Activated CD8-positive, alpha-beta memory T cell treated with anti-CD3 and anti-CD28 coated beads, Interleukin-2, amount 10 ng/mL, durations not matched to agents 7 days and 5 days (primary cell): ENCODE measurements at regions not wholly inside any gene's neighbourhood (a gene's known extent, or its start where the extent isn't known, plus 50 kb on each side); places are given as distances from the start of the nearest gene placed in this dataset.
"Not testable (repeated sequence)": the region's sequence is repeated elsewhere in the genome, so short reads cannot be mapped to it uniquely, and the experiment has no call there.

Experiments used
- ATAC-seq: fragments of 150-1000 bp; cut with Tn5 transposase; one replicate; pipeline ENCODE4 v1.10.0; 2021; ENCODE audit warnings: moderate library complexity
- CTCF ChIA-PET: fragments of 350-600 bp; sonication (Branson Sonifier 250); formaldehyde crosslinking; loops from one replicate; lab custom pipeline; 2021; ENCODE audit warnings: antibody characterized with exemption; lab: Charles Lee
- DNase-seq: peaks from one replicate; pipeline ENCODE4 v3.0.0-alpha.2; 2020
- H3K27ac Mint-ChIP-seq: one replicate; pipeline ENCODE4 v1.8.0; 2021; ENCODE audit warnings: mild to moderate bottlenecking, mixed read lengths
- H3K27me3 Mint-ChIP-seq: one replicate; pipeline ENCODE4 v1.8.0; 2021; ENCODE audit warnings: mixed read lengths
- H3K36me3 Mint-ChIP-seq: one replicate; pipeline ENCODE4 v1.8.0; 2021; ENCODE audit warnings: mild to moderate bottlenecking, mixed read lengths
- H3K4me1 Mint-ChIP-seq: one replicate; pipeline ENCODE4 v1.8.0; 2021; ENCODE audit warnings: mixed read lengths
- H3K4me3 Mint-ChIP-seq: one replicate; pipeline ENCODE4 v1.8.0; 2021; ENCODE audit warnings: mild to moderate bottlenecking, moderate library complexity, mixed read lengths
- H3K9me3 Mint-ChIP-seq: one replicate; pipeline ENCODE4 v1.8.0; 2022; ENCODE audit warnings: low read depth, mixed read lengths

DNA sequence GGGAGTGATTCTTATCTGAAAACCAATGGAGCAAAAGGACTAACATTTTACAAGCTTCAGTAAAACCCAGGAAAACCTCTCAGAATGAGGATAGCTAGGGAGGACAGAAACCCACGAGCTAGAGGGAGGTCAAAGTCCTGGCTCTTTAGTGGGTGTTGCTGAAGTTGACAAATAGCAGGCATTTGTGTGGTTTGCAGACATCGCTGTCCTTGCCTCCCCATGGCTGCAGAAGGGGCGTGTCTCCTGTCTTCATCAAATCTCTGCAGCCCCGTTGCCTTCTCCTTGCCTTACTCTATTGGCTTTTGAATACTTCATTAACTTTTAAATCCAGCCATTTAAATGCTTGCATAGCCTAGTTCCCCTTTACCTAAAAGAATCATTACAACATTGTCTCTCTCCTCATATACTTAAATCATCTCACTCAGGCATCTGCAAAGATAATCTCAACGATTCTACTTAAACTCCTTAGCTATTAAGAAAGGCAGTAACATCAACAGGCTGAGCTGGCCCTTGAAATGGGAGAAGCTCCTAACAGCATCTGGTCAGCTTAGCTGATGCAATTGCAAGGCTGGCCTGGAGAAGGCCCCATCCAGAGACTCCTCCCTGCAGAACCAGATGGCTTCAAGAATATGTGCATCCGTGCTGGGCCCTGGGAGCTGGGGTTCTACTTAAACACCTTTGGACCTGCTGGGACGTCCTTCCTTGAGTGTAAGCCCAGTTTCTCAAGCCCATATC lies 152.8 kb upstream of the TAS2R1 start:
- H3K9me3 Mint-ChIP-seq: peaks cover 4% of the 10 kb centered on the region
- no peak overlapping the region for H3K27ac Mint-ChIP-seq
- no peak overlapping the region for H3K4me3 Mint-ChIP-seq
- H3K4me1 Mint-ChIP-seq: no peaks in the 10 kb centered on the region
- ATAC-seq (no peak), DNase-seq (no peak)
- H3K27me3 Mint-ChIP-seq: no peaks in the 10 kb centered on the region
- no peaks in the 10 kb centered on the region for H3K36me3 Mint-ChIP-seq
- CTCF ChIA-PET: no interaction called here

- DNase-seq (no peak), ATAC-seq (no peak)
- Mint-ChIP-seq H3K27me3 (no peaks in the 10 kb centered on the region), H3K27ac (no peak overlapping the region), H3K9me3 (peaks cover 4% of the 10 kb centered on the region), H3K4me3 (no peak overlapping the region), H3K36me3 (no peaks in the 10 kb centered on the region), H3K4me1 (no peaks in the 10 kb centered on the region)
- CTCF ChIA-PET: no interaction called here
These were observed 151.7 kb upstream of the TAS2R1 start for GRCh38 chr5:9781890-9782289.

- CTCF ChIA-PET: no interaction called here
- ATAC-seq: no peak
- no peak for DNase-seq
- Mint-ChIP-seq H3K4me3 (no peak overlapping the region), H3K36me3 (no peaks in the 10 kb centered on the region), H3K27me3 (no peaks in the 10 kb centered on the region), H3K4me1 (no peaks in the 10 kb centered on the region), H3K9me3 (peaks cover 4% of the 10 kb centered on the region), H3K27ac (no peak overlapping the region)
These were observed 151.1 kb upstream of the TAS2R1 start for GRCh38 chr5:9781275-9781674.

GRCh38 chr5:9780501-9780900 lies 150.3 kb upstream of the TAS2R1 start:
- CTCF ChIA-PET: no interaction called here
- H3K4me1 Mint-ChIP-seq: no peaks in the 10 kb centered on the region
- ATAC-seq (no peak), DNase-seq (no peak)
- H3K36me3 Mint-ChIP-seq: no peaks in the 10 kb centered on the region
- H3K9me3 Mint-ChIP-seq: peaks cover 4% of the 10 kb centered on the region
- no peaks in the 10 kb centered on the region for H3K27me3 Mint-ChIP-seq
- H3K4me3 Mint-ChIP-seq: no peak overlapping the region
- no peak overlapping the region for H3K27ac Mint-ChIP-seq

DNA sequence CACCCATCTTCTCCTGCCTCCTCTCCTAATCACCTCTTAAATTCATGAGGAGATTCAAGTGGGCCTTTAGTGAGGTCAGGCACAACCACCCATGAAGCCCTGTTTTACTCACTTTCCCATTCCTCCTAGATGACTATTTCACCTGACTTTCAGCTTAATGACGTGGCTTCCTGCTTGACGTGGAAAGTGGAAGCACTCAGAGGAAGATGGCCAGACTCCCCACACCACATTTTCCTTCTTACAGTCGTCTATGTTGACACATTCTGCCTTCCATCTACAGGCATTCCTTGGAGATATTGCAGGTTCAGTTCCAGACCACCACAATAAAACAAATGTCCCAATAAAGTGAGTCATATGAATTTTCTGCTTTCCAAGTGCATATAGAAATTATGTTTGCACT lies 146.4 kb upstream of the TAS2R1 start:
- peaks cover 4% of the 10 kb centered on the region for H3K9me3 Mint-ChIP-seq
- no peak overlapping the region for H3K27ac Mint-ChIP-seq
- no peak for ATAC-seq
- no peaks in the 10 kb centered on the region for H3K4me1 Mint-ChIP-seq
- CTCF ChIA-PET: no interaction called here
- H3K27me3 Mint-ChIP-seq: no peaks in the 10 kb centered on the region
- H3K4me3 Mint-ChIP-seq: no peak overlapping the region
- no peaks in the 10 kb centered on the region for H3K36me3 Mint-ChIP-seq
- no peak for DNase-seq

- H3K9me3 Mint-ChIP-seq: no peaks in the 10 kb centered on the region
- H3K4me3 Mint-ChIP-seq: no peak overlapping the region
- H3K4me1 Mint-ChIP-seq: no peaks in the 10 kb centered on the region
- H3K36me3 Mint-ChIP-seq: no peaks in the 10 kb centered on the region
- H3K27me3 Mint-ChIP-seq: no peaks in the 10 kb centered on the region
- no peak overlapping the region for H3K27ac Mint-ChIP-seq
- CTCF ChIA-PET: no interaction called here
- DNase-seq: no peak
- no peak for ATAC-seq
These were observed 145.2 kb upstream of the TAS2R1 start for GRCh38 chr5:9775339-9775738.

DNA sequence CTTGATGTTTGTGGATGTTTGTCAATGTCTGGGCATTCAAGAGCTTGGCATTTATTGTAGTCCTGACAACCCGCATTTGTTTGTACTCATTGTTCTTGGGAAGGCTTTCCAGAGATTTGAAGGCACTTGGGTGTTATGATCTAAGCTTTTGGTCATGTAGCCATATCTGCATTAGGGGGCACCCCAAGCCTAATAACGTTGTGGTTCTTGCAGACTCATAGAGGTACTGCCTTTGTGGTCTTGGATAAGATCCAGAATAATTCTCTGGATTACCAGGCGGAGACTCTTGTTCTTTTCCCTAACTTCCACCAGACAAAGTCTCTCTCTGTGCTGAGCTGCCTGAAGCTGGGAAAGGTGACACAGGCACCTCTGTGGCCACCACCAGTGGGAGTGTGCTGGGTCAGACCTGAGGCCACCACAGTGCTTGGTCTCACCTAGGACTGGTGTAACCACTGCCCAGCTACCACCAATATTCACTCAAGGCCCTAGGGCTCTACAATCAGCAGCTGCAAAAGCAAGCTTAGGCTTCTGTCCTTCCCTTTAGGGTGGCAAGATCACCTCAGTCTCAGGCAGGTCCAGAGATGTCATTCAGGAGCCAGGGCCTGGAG lies 144.4 kb upstream of the TAS2R1 start:
- H3K36me3 Mint-ChIP-seq: no peaks in the 10 kb centered on the region
- no peaks in the 10 kb centered on the region for H3K4me1 Mint-ChIP-seq
- no peak overlapping the region for H3K27ac Mint-ChIP-seq
- no peak overlapping the region for H3K4me3 Mint-ChIP-seq
- no peaks in the 10 kb centered on the region for H3K9me3 Mint-ChIP-seq
- ATAC-seq (no peak), DNase-seq (no peak)
- CTCF ChIA-PET: no interaction called here
- H3K27me3 Mint-ChIP-seq: no peaks in the 10 kb centered on the region

GRCh38 chr5:9771079-9771478 lies 140.9 kb upstream of the TAS2R1 start:
- H3K27ac Mint-ChIP-seq: no peak overlapping the region
- no peak overlapping the region for H3K4me3 Mint-ChIP-seq
- no peak for DNase-seq
- no peaks in the 10 kb centered on the region for H3K36me3 Mint-ChIP-seq
- no peaks in the 10 kb centered on the region for H3K9me3 Mint-ChIP-seq
- no peak for ATAC-seq
- no peaks in the 10 kb centered on the region for H3K27me3 Mint-ChIP-seq
- CTCF ChIA-PET: no interaction called here
- no peaks in the 10 kb centered on the region for H3K4me1 Mint-ChIP-seq

DNA sequence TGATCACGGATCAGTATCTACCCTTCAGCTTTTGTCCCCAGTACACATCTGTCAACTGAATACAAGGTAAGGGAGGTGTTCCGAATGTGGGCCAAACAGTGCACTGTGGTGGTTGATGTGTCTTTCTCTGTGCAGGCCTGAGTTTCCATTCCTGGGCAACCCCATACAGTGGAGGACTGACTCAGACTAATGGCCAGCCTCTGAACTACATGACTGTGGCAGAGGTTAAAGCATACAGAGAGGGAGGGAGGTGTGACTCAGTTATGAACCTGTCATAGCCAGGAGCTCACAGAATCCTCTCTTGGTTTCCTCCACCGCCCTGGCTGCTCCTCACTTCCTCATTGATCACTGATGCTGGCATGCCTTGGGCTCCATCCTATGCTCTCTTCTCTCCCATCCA lies 136.4 kb upstream of the TAS2R1 start:
- CTCF ChIA-PET: no interaction called here
- ATAC-seq: no peak

DNA sequence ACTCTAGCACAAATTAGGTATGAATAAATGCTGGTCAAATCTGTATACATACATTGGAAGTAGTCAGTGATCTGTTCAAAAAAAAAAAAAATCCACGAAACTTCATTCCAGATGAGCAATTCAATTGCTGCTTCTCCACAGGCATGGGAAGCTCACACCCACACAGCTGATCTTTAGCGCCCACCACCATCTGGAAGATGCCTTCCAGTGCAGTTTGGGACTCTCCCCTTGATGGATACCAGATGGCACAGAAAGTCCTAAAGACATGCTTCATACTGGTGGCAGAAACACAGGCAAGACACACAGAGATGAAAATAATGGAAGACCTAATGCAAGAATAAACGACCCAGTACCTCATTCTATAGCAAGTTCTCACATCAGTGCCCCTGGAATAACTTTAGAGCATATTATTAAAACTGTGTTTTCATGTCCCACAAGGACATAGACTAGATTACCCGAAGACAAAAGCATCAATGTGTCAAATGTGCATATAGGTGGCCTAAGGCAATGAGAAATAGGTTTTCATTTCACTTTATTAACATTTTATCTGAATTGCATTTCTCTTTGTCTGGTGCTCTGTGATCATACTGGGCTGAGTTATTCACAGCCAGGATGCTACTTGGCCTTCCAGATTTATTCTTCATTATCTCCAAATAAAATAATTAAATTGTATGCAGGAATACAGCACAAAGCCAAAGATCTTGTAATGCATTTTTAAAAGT lies 135.4 kb upstream of the TAS2R1 start:
- H3K4me1 Mint-ChIP-seq: no peaks in the 10 kb centered on the region
- DNase-seq: no peak
- CTCF ChIA-PET: no interaction called here
- ATAC-seq: no peak
- peaks cover 2% of the 10 kb centered on the region for H3K9me3 Mint-ChIP-seq
- no peak overlapping the region for H3K27ac Mint-ChIP-seq
- H3K36me3 Mint-ChIP-seq: no peaks in the 10 kb centered on the region
- H3K4me3 Mint-ChIP-seq: no peak overlapping the region
- no peaks in the 10 kb centered on the region for H3K27me3 Mint-ChIP-seq

More for the DNA sequence above, 136.4 kb upstream of the TAS2R1 start:
- no peak for DNase-seq
- no peak overlapping the region for H3K27ac Mint-ChIP-seq
- no peak overlapping the region for H3K4me3 Mint-ChIP-seq
- no peaks in the 10 kb centered on the region for H3K4me1 Mint-ChIP-seq
- peaks cover 2% of the 10 kb centered on the region for H3K9me3 Mint-ChIP-seq
- H3K36me3 Mint-ChIP-seq: no peaks in the 10 kb centered on the region
- H3K27me3 Mint-ChIP-seq: no peaks in the 10 kb centered on the region

- H3K36me3 Mint-ChIP-seq: no peaks in the 10 kb centered on the region
- H3K4me1 Mint-ChIP-seq: no peaks in the 10 kb centered on the region
- H3K4me3 Mint-ChIP-seq: no peak overlapping the region
- H3K9me3 Mint-ChIP-seq: peaks cover 2% of the 10 kb centered on the region
- CTCF ChIA-PET: no interaction called here
- no peak overlapping the region for H3K27ac Mint-ChIP-seq
- ATAC-seq (no peak), DNase-seq (no peak)
- no peaks in the 10 kb centered on the region for H3K27me3 Mint-ChIP-seq
These were observed 131.6 kb upstream of the TAS2R1 start for GRCh38 chr5:9761706-9762105.

GRCh38 chr5:9752670-9753069 lies 122.5 kb upstream of the TAS2R1 start:
- H3K4me1 Mint-ChIP-seq, H3K27ac Mint-ChIP-seq, H3K4me3 Mint-ChIP-seq, ATAC-seq, DNase-seq, CTCF ChIA-PET, H3K27me3 Mint-ChIP-seq, H3K9me3 Mint-ChIP-seq, H3K36me3 Mint-ChIP-seq: not testable (repeated sequence)

DNA sequence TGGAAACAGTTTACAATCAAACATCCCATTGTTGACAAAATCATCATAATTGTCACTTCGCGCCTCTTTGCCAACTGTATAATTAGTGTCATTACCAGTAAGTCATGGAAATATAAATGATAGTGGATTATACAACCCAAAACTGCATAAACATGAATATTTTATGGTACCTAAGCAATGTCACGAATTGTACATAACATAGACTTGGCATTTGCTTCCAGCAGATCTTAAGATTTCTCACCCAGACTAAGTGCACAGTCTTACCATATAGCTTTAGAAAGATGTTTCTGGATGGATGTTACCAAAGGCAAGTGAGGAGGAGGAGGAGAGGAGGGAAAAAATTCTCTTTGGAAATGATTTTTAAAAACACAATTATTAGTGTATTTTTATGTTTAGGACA lies 113.4 kb upstream of the TAS2R1 start:
- Mint-ChIP-seq H3K9me3 (peaks cover 7% of the 10 kb centered on the region), H3K27me3 (no peaks in the 10 kb centered on the region), H3K4me1 (no peaks in the 10 kb centered on the region), H3K36me3 (no peaks in the 10 kb centered on the region), H3K4me3 (no peak overlapping the region), H3K27ac (no peak overlapping the region)
- CTCF ChIA-PET: no interaction called here
- no peak for DNase-seq
- ATAC-seq: no peak

GRCh38 chr5:9742848-9743247 lies 112.7 kb upstream of the TAS2R1 start:
- ATAC-seq: no peak
- no peaks in the 10 kb centered on the region for H3K36me3 Mint-ChIP-seq
- H3K4me3 Mint-ChIP-seq: no peak overlapping the region
- CTCF ChIA-PET: no interaction called here
- no peak overlapping the region for H3K27ac Mint-ChIP-seq
- peaks cover 7% of the 10 kb centered on the region for H3K9me3 Mint-ChIP-seq
- no peak for DNase-seq
- no peaks in the 10 kb centered on the region for H3K27me3 Mint-ChIP-seq
- no peaks in the 10 kb centered on the region for H3K4me1 Mint-ChIP-seq
